Loucy (cell line): ENCODE measurements at regions not wholly inside any gene's neighbourhood (a gene's known extent, or its start where the extent isn't known, plus 50 kb on each side); places are given as distances from the start of the nearest gene placed in this dataset.

Experiments
- EZH2phosphoT487 ChIP-seq: fragments of 200-600 bp; IDR thresholded peaks from 2 replicates; pipeline ENCODE4 v1.6.1; 2018; ENCODE audit warnings: antibody characterized with exemption, mild to moderate bottlenecking, moderate library complexity, borderline replicate concordance
- TF ChIP-seq, protein P1 (sequence below): fragments of 200-600 bp; sonication (generic); conservative IDR thresholded peaks from 2 replicates; pipeline ENCODE4 v1.5.1; 2014; ENCODE audit warnings: mild to moderate bottlenecking, antibody characterized with exemption, low read length

GRCh38 chr15:39448409-39448808 is 132.5 kb upstream of the THBS1 start:
- no peak for TF ChIP-seq EZH2phosphoT487
- TF ChIP-seq, protein P1, sequence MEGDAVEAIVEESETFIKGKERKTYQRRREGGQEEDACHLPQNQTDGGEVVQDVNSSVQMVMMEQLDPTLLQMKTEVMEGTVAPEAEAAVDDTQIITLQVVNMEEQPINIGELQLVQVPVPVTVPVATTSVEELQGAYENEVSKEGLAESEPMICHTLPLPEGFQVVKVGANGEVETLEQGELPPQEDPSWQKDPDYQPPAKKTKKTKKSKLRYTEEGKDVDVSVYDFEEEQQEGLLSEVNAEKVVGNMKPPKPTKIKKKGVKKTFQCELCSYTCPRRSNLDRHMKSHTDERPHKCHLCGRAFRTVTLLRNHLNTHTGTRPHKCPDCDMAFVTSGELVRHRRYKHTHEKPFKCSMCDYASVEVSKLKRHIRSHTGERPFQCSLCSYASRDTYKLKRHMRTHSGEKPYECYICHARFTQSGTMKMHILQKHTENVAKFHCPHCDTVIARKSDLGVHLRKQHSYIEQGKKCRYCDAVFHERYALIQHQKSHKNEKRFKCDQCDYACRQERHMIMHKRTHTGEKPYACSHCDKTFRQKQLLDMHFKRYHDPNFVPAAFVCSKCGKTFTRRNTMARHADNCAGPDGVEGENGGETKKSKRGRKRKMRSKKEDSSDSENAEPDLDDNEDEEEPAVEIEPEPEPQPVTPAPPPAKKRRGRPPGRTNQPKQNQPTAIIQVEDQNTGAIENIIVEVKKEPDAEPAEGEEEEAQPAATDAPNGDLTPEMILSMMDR = no peak
